K562 (cell line): ENCODE measurements at regions not wholly inside any gene's neighbourhood (a gene's known extent, or its start where the extent isn't known, plus 50 kb on each side); places are given as distances from the start of the nearest gene placed in this dataset.

Experiments used
- ATAC-seq: fragments of 200-7000 bp; cut with Tn5 transposase; 3 replicates; pipeline ENCODE4 v1.9.1; 2020; ENCODE audit warnings: moderate library complexity
- BruUV-seq: library from RNA; stranded (reverse); fragments of 400-500 nt; replicated peaks from 2 replicates; lab custom pipeline; 2021; lab: Mats Ljungman, UMichigan
- CTCF ChIA-PET: fragments of 300-600 bp; formaldehyde crosslinking; extraction: SDS; loops from one replicate; lab custom pipeline; 2021; ENCODE audit warnings: low intra/inter-chr PET ratio; lab: Yijun Ruan, JAX
- POLR2A ChIA-PET: fragments of 300-600, 350-650 bp; sonication (Branson Sonifier 250); formaldehyde crosslinking; extraction: SDS; loops from one replicate; lab custom pipeline; 2021; ENCODE audit warnings: antibody characterized with exemption, inconsistent platforms; lab: Yijun Ruan, JAX
- DNase-seq, 4 experiments: peaks; one replicate each; pipeline versions ENCODE4 v3.0.0 to v3.0.0-alpha.2; 2011 to 2018; ENCODE audit warnings: low spot score in 3 of 4, mixed read lengths in 3 of 4; ENCODE audit errors: extremely low read depth in 1 of 4
- FAIRE-seq: peaks from 2 replicates; lab custom pipeline; 2011; peaks lifted over from hg19 to GRCh38; lab: Jason Lieb, UNC
- H2AFZ ChIP-seq: 2 replicates; pipeline ENCODE4 v1.6.0; 2011; ENCODE audit warnings: low read depth, low read length, control low read depth, inconsistent platforms
- H3K27ac ChIP-seq: fragments of 200-600 bp; 3 replicates; pipeline ENCODE4 v1.8.0; 2011; ENCODE audit warnings: low read depth, mild to moderate bottlenecking, control low read depth, inconsistent platforms, low read length, moderate library complexity, mixed read lengths; ENCODE audit errors: extremely low read depth
- H3K27me3 ChIP-seq, 2 experiments: fragments of 300-600 bp in 1 of 2; 2 replicates in 1 of 2; 3 replicates in 1 of 2; pipeline versions ENCODE4 v1.6.0 to v1.8.0; 2011; ENCODE audit warnings: inconsistent platforms in 2 of 2, low read length in 2 of 2, mild to moderate bottlenecking in 1 of 2, mixed read lengths in 1 of 2, moderate library complexity in 1 of 2; ENCODE audit not compliant: control insufficient read depth in 2 of 2, insufficient read depth in 2 of 2
- H3K36me3 ChIP-seq: fragments of 300-600 bp; 3 replicates; pipeline ENCODE4 v1.8.0; 2011; ENCODE audit warnings: mild to moderate bottlenecking, low read length, inconsistent platforms; ENCODE audit not compliant: control insufficient read depth, insufficient read depth
- H3K4me1 ChIP-seq, 2 experiments: fragments of 200-600 bp in 1 of 2; replicated peaks in 1 of 2; 2 replicates in 1 of 2; 3 replicates in 1 of 2; pipeline versions ENCODE4 v1.5.1 to v1.8.0; 2011; ENCODE audit warnings: inconsistent platforms in 2 of 2, low read length in 2 of 2, mild to moderate bottlenecking in 1 of 2, mixed read lengths in 1 of 2, moderate library complexity in 1 of 2; ENCODE audit not compliant: control insufficient read depth in 2 of 2, insufficient read depth in 2 of 2
- H3K4me2 ChIP-seq: 2 replicates; pipeline ENCODE4 v1.6.1; 2011; ENCODE audit warnings: low read length, control low read depth, inconsistent platforms, mixed read lengths; ENCODE audit not compliant: insufficient read depth
- H3K4me3 ChIP-seq: fragments of 200-600 bp; sonication (generic), shearing (Covaris generic); 2 replicates; pipeline ENCODE4 v1.5.1; 2016; ENCODE audit warnings: control low read depth, inconsistent platforms
- H3K79me2 ChIP-seq: fragments of 200-600 bp; 3 replicates; pipeline ENCODE4 v1.8.0; 2011; ENCODE audit warnings: low read length, inconsistent platforms; ENCODE audit not compliant: control insufficient read depth, insufficient read depth
- H3K9ac ChIP-seq, 2 experiments: 2 replicates each; pipeline versions ENCODE4 v1.6.0 to v1.6.1; 2011; ENCODE audit warnings: low read depth in 2 of 2, low read length in 2 of 2, control low read depth in 1 of 2, inconsistent platforms in 1 of 2, mild to moderate bottlenecking in 1 of 2, mixed read lengths in 1 of 2; ENCODE audit not compliant: insufficient read depth in 1 of 2
- H3K9me1 ChIP-seq: one replicate; pipeline ENCODE4 v1.6.0; 2011; ENCODE audit warnings: inconsistent platforms, mild to moderate bottlenecking, low read length, moderate library complexity; ENCODE audit not compliant: control insufficient read depth, insufficient read depth
- H3K9me3 ChIP-seq: replicated peaks from 2 replicates; pipeline ENCODE4 v1.5.1; 2011; ENCODE audit warnings: low read depth, low read length, inconsistent platforms; ENCODE audit not compliant: control insufficient read depth, insufficient read depth
- H4K20me1 ChIP-seq: replicated peaks from 2 replicates; pipeline ENCODE4 v1.6.1; 2011; ENCODE audit warnings: low read length, inconsistent platforms, mixed read lengths; ENCODE audit not compliant: control insufficient read depth, insufficient read depth
- BCL6 ChIP-seq: fragments of 250-450 bp; sonication (Bioruptor Pico); IDR thresholded peaks from 2 replicates; pipeline ENCODE4 v1.4.0; 2020
- GTF2E2 ChIP-seq: fragments of 200-800 bp; sonication (Bioruptor generic); IDR thresholded peaks from 2 replicates; pipeline ENCODE4 v1.6.1; 2016; ENCODE audit warnings: missing genetic modification characterization, missing compliant biosample characterization
- LARP7 ChIP-seq: fragments of 450-650 bp; IDR thresholded peaks from 2 replicates; pipeline ENCODE4 v1.6.1; 2016
- PHB2 ChIP-seq: fragments of 450-650 bp; IDR thresholded peaks from 2 replicates; pipeline ENCODE4 v1.6.1; 2017; ENCODE audit warnings: low read depth
- RBM25 ChIP-seq: fragments of 200-400 bp; formaldehyde crosslinking; IDR thresholded peaks from 2 replicates; pipeline ENCODE4 v1.6.1; 2018; ENCODE audit warnings: low read length, low read depth, moderate library complexity; ENCODE audit not compliant: severe bottlenecking
- SETDB1 ChIP-seq: IDR thresholded peaks from one replicate; pipeline ENCODE4 v1.6.1; 2012; ENCODE audit warnings: low read length, control low read depth, inconsistent platforms
- ZNF316 ChIP-seq: fragments of 450-650 bp; IDR thresholded peaks from 2 replicates; pipeline ENCODE4 v1.6.1; 2016
- ZNF76 ChIP-seq: fragments of 250-450 bp; sonication (Bioruptor Pico); IDR thresholded peaks from 2 replicates; pipeline ENCODE4 v1.4.0; 2020; ENCODE audit warnings: mild to moderate bottlenecking, moderate library complexity, borderline replicate concordance
- WGBS: fragments of 100-300 bp; shearing (Covaris generic); methylation state at CpG from one replicate; pipeline ENCODE4 v1.1.6; 2016; ENCODE audit warnings: low coverage, mixed read lengths; ENCODE audit not compliant: insufficient coverage; ENCODE audit errors: missing lambda C conversion rate; 5-methylcytosine and 5-hydroxymethylcytosine counted together
- in situ Hi-C: fragments of 300-500 bp; cut with MboI; formaldehyde crosslinking; loops from 4 replicates; pipeline ENCODE4 v1.15.0; 2018; ENCODE audit warnings: inconsistent platforms, mixed read lengths
- intact Hi-C: fragments of 100-400 bp; cut with micrococcal nuclease; formaldehyde crosslinking; loops from 2 replicates; pipeline ENCODE4 v1.14.2; 2022
- TF ChIP-seq, protein P1 (sequence below): sonication (generic); formaldehyde crosslinking; IDR thresholded peaks from 2 replicates; pipeline ENCODE4 v1.9.0; 2022; ENCODE audit warnings: mild to moderate bottlenecking, missing genetic modification reagents
- TF ChIP-seq, protein P2 (sequence below): fragments of 250-450 bp; sonication (Bioruptor Pico); IDR thresholded peaks from 2 replicates; pipeline ENCODE4 v1.4.0; 2020
- TF ChIP-seq, protein P3 (sequence below): fragments of 450-650 bp; formaldehyde crosslinking; conservative IDR thresholded peaks from 2 replicates; pipeline ENCODE4 v1.4.0; 2022; ENCODE audit warnings: mild to moderate bottlenecking, missing genetic modification characterization
- TF ChIP-seq, protein P4 (sequence below): fragments of 250-450 bp; sonication (Bioruptor Pico); IDR thresholded peaks from 2 replicates; pipeline ENCODE4 v1.8.0; 2022; ENCODE audit warnings: moderate library complexity, mild to moderate bottlenecking, inconsistent platforms

DNA sequence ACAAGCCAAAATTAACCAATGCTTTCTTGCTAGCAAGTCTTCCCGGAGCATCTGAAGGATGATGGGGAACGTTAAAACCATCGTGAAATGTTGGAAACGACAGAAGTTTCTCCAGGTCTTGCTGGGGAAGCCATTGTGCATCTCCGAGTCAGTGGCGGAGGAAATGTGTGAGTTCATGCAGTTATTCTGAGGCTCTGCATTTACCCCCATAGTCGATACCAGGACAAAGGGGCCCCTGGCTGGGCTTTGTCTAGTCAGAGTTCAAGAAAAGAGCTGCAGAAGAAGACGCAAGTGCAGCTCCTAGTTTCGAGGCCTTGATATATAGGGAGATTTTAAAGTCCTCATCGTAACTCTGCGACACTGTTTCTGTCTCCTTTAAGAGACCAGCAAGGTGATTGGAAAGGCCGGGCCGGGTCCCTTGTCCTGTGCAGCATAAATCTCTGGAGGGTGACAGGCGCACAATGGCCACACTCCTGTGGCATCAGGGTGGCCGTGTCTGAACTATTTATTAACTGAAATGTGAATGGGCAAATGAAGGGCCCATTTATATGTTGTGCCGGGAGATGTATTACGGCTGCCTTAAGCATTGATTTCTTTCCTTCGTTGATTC, 172.0 kb downstream of the TEX29 start (continued):
- TF ChIP-seq, protein P1, sequence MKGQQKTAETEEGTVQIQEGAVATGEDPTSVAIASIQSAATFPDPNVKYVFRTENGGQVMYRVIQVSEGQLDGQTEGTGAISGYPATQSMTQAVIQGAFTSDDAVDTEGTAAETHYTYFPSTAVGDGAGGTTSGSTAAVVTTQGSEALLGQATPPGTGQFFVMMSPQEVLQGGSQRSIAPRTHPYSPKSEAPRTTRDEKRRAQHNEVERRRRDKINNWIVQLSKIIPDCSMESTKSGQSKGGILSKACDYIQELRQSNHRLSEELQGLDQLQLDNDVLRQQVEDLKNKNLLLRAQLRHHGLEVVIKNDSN (CRISPR knock-in tag) = no peak
- TF ChIP-seq BCL6 (CRISPR knock-in tag) (no peak), RBM25 (no peak)
- TF ChIP-seq, protein P2, sequence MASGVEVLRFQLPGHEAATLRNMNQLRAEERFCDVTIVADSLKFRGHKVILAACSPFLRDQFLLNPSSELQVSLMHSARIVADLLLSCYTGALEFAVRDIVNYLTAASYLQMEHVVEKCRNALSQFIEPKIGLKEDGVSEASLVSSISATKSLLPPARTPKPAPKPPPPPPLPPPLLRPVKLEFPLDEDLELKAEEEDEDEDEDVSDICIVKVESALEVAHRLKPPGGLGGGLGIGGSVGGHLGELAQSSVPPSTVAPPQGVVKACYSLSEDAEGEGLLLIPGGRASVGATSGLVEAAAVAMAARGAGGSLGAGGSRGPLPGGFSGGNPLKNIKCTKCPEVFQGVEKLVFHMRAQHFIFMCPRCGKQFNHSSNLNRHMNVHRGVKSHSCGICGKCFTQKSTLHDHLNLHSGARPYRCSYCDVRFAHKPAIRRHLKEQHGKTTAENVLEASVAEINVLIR = no peak

DNA sequence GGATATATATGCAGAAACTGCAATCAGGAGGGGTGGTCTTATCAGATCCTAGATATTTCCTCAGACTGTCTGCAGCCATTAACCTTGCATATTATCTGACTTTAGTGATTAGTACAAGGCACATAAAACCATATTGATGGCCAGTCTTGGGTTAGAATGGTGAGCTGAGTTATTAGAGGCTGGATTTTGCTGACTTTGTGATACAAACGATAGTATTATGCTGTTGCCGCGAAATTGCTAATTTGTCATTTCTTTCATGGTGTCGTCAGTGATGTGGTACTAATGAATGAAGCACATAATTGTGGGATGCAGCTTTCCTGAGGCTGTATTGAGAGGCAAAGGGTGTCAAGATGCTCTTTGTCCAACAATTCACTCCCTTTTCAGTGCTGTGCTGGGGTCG, 172.5 kb downstream of the TEX29 start:
- FAIRE-seq = no peak
- no TSS peak for BruUV-seq
- no peaks in the 10 kb centered on the region for H3K9me1 ChIP-seq
- H3K4me3 ChIP-seq = no peak overlapping the region
- H3K27me3 ChIP-seq = peaks cover 3 to 14% of the 10 kb centered on the region in 2 experiments; a peak in 2 of 5 replicates
- H3K79me2 ChIP-seq = no peaks in the 10 kb centered on the region
- H4K20me1 ChIP-seq = no peaks in the 10 kb centered on the region
- POLR2A ChIA-PET = no interaction called here
- H3K9ac ChIP-seq = no peak overlapping the region
- in situ Hi-C loops = loop anchor here (25.0 kb wide), 1 partner anchor 1119 kb away; no protein-coding TSS in a partner anchor
- WGBS = 3% methylated on average over 5 of the region's 5 CpGs
- intact Hi-C loops = no loop called here
- H3K27ac ChIP-seq = no peak overlapping the region
- TF ChIP-seq SETDB1 (no peak), PHB2 (no peak), ZNF76 (CRISPR knock-in tag) (no peak), ZNF316 (peak; percentile 6; the same call in 1 of the 2 replicates), LARP7 (no peak), GTF2E2 (tag) (no peak)
- TF ChIP-seq, protein P3, sequence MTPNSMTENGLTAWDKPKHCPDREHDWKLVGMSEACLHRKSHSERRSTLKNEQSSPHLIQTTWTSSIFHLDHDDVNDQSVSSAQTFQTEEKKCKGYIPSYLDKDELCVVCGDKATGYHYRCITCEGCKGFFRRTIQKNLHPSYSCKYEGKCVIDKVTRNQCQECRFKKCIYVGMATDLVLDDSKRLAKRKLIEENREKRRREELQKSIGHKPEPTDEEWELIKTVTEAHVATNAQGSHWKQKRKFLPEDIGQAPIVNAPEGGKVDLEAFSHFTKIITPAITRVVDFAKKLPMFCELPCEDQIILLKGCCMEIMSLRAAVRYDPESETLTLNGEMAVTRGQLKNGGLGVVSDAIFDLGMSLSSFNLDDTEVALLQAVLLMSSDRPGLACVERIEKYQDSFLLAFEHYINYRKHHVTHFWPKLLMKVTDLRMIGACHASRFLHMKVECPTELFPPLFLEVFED (CRISPR knock-in tag) = no peak
- TF ChIP-seq, protein P4, sequence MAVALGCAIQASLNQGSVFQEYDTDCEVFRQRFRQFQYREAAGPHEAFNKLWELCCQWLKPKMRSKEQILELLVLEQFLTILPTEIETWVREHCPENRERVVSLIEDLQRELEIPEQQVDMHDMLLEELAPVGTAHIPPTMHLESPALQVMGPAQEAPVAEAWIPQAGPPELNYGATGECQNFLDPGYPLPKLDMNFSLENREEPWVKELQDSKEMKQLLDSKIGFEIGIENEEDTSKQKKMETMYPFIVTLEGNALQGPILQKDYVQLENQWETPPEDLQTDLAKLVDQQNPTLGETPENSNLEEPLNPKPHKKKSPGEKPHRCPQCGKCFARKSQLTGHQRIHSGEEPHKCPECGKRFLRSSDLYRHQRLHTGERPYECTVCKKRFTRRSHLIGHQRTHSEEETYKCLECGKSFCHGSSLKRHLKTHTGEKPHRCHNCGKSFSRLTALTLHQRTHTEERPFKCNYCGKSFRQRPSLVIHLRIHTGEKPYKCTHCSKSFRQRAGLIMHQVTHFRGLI = no peak
- DNase-seq = no peak
- H3K36me3 ChIP-seq = no peaks in the 10 kb centered on the region
- no peaks in the 10 kb centered on the region for H3K4me1 ChIP-seq
- H3K4me2 ChIP-seq = no peak overlapping the region
- no peak for ATAC-seq
- CTCF ChIA-PET = no interaction called here
- no peaks in the 10 kb centered on the region for H3K9me3 ChIP-seq
- H2AFZ ChIP-seq = no peak overlapping the region
